ENCODE measurements at regions not wholly inside any gene's neighbourhood (a gene's known extent, or its start where the extent isn't known, plus 50 kb on each side); places are given as distances from the start of the nearest gene placed in this dataset.

DNA sequence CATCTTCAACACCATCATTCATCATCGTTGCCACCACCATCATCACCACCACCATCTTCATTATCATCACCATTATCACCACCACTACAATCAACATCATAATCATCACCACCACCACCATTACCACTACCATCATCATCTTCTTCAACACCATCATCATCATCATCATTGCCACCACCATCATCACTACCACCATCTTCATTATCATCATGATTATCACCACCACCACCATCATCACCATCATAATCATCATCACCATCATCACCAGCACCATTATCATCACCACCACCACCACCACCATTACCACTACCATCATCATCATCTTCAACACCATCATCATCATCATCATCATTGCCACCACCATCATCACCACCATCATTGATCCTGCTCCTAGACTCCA is 112.7 kb downstream of the OAT start:
- H2BK12ac ChIP-seq (ENCODE audit: insufficient read length, low read depth, low read length), result no peak overlapping the region
- H2AK5ac ChIP-seq (ENCODE audit: insufficient read length, low read length), result no peak overlapping the region
- H3K27me3 Mint-ChIP-seq (ENCODE audit: low read depth), result peaks cover 7% of the 10 kb centered on the region
- no peaks in the 10 kb centered on the region for H3K79me1 ChIP-seq (ENCODE audit: insufficient read depth, low read depth, low read length, poor library complexity, severe bottlenecking)
- H3K27ac ChIP-seq (ENCODE audit: insufficient read length, low read depth, low read length), result no peak overlapping the region
- no peak for DNase-seq
- no peak overlapping the region for H3K18ac ChIP-seq (ENCODE audit: insufficient read length, low read depth, low read length)
- H3K27me3 ChIP-seq (ENCODE audit: insufficient read depth, low read length), result no peaks in the 10 kb centered on the region; the same call in 1 of the 2 replicates
- H3K9ac ChIP-seq (ENCODE audit: extremely low read depth, insufficient read length, low read length), result no peak overlapping the region
- no peaks in the 10 kb centered on the region for H3K4me1 Mint-ChIP-seq
- H3K56ac ChIP-seq (ENCODE audit: insufficient read length, low read depth, low read length), result no peak overlapping the region
- H3K9me3 ChIP-seq (ENCODE audit: control insufficient read depth, low read depth, low read length), result peaks cover under 1% of the 10 kb centered on the region
- no peak overlapping the region for H3K14ac ChIP-seq (ENCODE audit: insufficient read depth, low read length)
- H2BK15ac ChIP-seq (ENCODE audit: low read depth, low read length), result no peak overlapping the region
- H3K4ac ChIP-seq (ENCODE audit: low read depth, low read length), result no peak overlapping the region
- TF ChIP-seq, protein P1, sequence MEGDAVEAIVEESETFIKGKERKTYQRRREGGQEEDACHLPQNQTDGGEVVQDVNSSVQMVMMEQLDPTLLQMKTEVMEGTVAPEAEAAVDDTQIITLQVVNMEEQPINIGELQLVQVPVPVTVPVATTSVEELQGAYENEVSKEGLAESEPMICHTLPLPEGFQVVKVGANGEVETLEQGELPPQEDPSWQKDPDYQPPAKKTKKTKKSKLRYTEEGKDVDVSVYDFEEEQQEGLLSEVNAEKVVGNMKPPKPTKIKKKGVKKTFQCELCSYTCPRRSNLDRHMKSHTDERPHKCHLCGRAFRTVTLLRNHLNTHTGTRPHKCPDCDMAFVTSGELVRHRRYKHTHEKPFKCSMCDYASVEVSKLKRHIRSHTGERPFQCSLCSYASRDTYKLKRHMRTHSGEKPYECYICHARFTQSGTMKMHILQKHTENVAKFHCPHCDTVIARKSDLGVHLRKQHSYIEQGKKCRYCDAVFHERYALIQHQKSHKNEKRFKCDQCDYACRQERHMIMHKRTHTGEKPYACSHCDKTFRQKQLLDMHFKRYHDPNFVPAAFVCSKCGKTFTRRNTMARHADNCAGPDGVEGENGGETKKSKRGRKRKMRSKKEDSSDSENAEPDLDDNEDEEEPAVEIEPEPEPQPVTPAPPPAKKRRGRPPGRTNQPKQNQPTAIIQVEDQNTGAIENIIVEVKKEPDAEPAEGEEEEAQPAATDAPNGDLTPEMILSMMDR (conservative IDR thresholded peaks at IDR 0.05), result no peak
- no peak overlapping the region for H3K27ac Mint-ChIP-seq
- no peak overlapping the region for H2BK120ac ChIP-seq (ENCODE audit: low read depth, low read length, poor library complexity, severe bottlenecking)
- no peak overlapping the region for H4K5ac ChIP-seq (ENCODE audit: insufficient read length, low read depth, low read length)
- H3K79me2 ChIP-seq (ENCODE audit: insufficient read depth, low read length), result no peaks in the 10 kb centered on the region
- no peaks in the 10 kb centered on the region for H3K23me2 ChIP-seq (ENCODE audit: insufficient read length, low read depth, low read length, poor library complexity, severe bottlenecking)
- H3K4me3 Mint-ChIP-seq, result no peak overlapping the region
- H4K91ac ChIP-seq (ENCODE audit: insufficient read length, low read depth, low read length), result no peak overlapping the region
- H4K8ac ChIP-seq (replicated peaks; ENCODE audit: insufficient read length, low read depth, low read length), result no peak overlapping the region
- H3K36me3 Mint-ChIP-seq (ENCODE audit: insufficient read depth in 1 of 3, low read depth in 3 of 3), result peaks cover 0 to 2% (median under 1%) of the 10 kb centered on the region in 3 experiments; a peak in 3 of 7 replicates
- peaks cover 1 to 10% of the 10 kb centered on the region in 2 experiments for H3K9me3 Mint-ChIP-seq
- no peaks in the 10 kb centered on the region for H4K20me1 ChIP-seq (ENCODE audit: control insufficient read depth, insufficient read depth, insufficient read length)
- H3K23ac ChIP-seq (ENCODE audit: insufficient read length, low read depth, low read length), result no peak overlapping the region
- WGBS (ENCODE audit: extremely low coverage, insufficient read length, low lambda C conversion rate), result 100% methylated on average over 1 of the region's 1 CpG
- H3K4me2 ChIP-seq (ENCODE audit: insufficient read depth, insufficient read length, low read length), result no peak overlapping the region
- no peaks in the 10 kb centered on the region for H3K4me1 ChIP-seq (ENCODE audit: insufficient read depth, low read length)
- H3T11ph ChIP-seq (ENCODE audit: low read length), result no peak overlapping the region
- H2AFZ ChIP-seq (ENCODE audit: low read length), result no peak overlapping the region
- no peak overlapping the region for H2BK5ac ChIP-seq (ENCODE audit: insufficient read length, low read length)
- no peak overlapping the region for H2BK20ac ChIP-seq (ENCODE audit: low read depth, low read length, poor library complexity, severe bottlenecking)
